ENCODE measurements at regions not wholly inside any gene's neighbourhood (a gene's known extent, or its start where the extent isn't known, plus 50 kb on each side); places are given as distances from the start of the nearest gene placed in this dataset.

DNA sequence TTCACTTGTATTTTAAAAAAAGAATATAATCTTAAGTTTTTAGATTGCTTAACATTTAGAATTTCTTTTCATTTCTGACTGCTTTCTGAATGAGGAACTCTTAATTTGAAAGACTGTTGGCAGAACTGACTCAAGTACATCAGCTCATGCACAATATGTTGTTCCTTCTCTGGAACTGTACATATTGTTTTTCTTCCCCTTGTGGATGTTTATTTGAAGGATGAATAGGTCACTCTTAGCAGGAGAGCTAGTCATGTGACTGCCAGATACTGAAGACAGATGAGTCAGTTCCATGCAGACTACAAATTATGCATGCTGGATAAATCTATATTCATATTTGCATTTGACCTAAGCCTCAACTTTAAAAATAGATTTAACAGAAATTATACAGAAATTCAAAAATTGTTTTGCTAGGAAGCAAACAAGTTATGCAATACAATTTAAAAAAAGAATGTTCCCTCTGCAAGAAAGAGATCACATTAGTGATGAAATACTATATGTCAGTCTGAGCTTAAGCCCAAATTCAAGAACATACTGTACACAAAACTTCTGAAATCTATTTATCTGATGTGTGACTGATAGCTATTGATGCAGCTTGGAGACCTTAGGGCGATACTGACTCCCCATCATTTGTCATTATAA, 1274.9 kb upstream of the GJE1 start:
- H3K27ac ChIP-seq = peak overlapping the region in 3 of 4 donors; percentile 58 to 67 (median 58)
- no peaks in the 10 kb centered on the region for H3K9me3 ChIP-seq
- no peak for DNase-seq
- TF ChIP-seq, protein P1, sequence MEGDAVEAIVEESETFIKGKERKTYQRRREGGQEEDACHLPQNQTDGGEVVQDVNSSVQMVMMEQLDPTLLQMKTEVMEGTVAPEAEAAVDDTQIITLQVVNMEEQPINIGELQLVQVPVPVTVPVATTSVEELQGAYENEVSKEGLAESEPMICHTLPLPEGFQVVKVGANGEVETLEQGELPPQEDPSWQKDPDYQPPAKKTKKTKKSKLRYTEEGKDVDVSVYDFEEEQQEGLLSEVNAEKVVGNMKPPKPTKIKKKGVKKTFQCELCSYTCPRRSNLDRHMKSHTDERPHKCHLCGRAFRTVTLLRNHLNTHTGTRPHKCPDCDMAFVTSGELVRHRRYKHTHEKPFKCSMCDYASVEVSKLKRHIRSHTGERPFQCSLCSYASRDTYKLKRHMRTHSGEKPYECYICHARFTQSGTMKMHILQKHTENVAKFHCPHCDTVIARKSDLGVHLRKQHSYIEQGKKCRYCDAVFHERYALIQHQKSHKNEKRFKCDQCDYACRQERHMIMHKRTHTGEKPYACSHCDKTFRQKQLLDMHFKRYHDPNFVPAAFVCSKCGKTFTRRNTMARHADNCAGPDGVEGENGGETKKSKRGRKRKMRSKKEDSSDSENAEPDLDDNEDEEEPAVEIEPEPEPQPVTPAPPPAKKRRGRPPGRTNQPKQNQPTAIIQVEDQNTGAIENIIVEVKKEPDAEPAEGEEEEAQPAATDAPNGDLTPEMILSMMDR (IDR thresholded peaks at IDR 0.05 in 4 of 5, conservative IDR thresholded peaks at IDR 0.05 in 1 of 5) = no peak
- no peak for TF ChIP-seq POLR2A (IDR thresholded peaks at IDR 0.05)
- no peaks in the 10 kb centered on the region for H3K36me3 ChIP-seq
- peaks cover 4 to 16% of the 10 kb centered on the region in 2 donors for H3K4me1 ChIP-seq
- peak; percentile 90 to 94 for ATAC-seq
- H3K27me3 ChIP-seq = no peaks in the 10 kb centered on the region
- intact Hi-C loops (cut with DNase I; ENCODE audit: low total_unique reads) (no loop called here), in situ Hi-C loops (cut with MboI; ENCODE audit: low sequenced_read_pairs in 4 of 4) (no loop called here)
- no peak overlapping the region for H3K4me3 ChIP-seq

DNA sequence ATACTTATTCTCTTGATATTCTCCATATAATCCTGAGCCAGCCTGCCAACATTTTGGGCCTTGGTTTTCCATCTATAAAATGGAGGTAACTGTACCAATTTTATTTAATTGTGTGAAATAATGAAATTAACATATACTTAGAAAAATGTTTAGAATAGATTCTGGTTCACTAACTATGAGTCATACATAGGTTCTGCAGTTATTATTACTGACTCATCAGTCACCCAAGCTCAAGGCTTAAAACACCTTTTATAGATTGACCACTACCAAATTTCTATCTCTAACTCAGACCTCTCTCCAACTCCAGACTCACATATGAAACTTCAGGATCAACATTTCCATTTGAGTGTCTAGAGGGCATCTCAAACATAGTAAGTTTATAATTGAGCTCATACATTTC, 1277.2 kb upstream of the GJE1 start:
- H3K27ac ChIP-seq = no peak overlapping the region
- DNase-seq (no peak), ATAC-seq (no peak)
- no peaks in the 10 kb centered on the region for H3K27me3 ChIP-seq
- no peaks in the 10 kb centered on the region for H3K36me3 ChIP-seq
- intact Hi-C loops (cut with DNase I; ENCODE audit: low total_unique reads) (no loop called here), in situ Hi-C loops (cut with MboI; ENCODE audit: low sequenced_read_pairs in 4 of 4) (no loop called here)
- no peak overlapping the region for H3K4me3 ChIP-seq
- H3K9me3 ChIP-seq = no peaks in the 10 kb centered on the region
- TF ChIP-seq POLR2A (IDR thresholded peaks at IDR 0.05) = no peak
- TF ChIP-seq, protein P1 (IDR thresholded peaks at IDR 0.05 in 4 of 5, conservative IDR thresholded peaks at IDR 0.05 in 1 of 5) = no peak
- peaks cover 4 to 16% of the 10 kb centered on the region in 2 donors for H3K4me1 ChIP-seq

DNA sequence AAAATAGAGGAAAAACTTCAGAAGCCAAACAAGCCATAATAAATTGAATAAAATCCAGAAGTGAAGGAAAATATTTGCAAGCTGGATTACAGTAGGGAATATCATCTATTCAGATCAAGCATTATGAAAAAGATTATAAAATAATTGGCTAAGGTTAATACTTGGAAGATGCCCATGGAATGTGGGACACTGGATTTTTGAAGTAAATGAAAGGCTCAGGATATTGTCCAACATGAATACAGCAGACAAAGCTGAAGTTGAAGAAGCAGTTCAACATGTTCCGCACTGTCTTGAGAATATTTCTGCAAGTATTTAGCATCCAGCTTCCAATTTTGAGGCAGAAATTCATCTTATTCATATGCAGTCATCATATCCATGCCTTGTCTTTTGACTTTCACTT, 1278.4 kb upstream of the GJE1 start:
- DNase-seq = no peak
- peak in 1 of 2 donors; percentile 29 for ATAC-seq
- peak overlapping the region in 2 of 4 donors; percentile 15 to 20 for H3K27ac ChIP-seq
- H3K27me3 ChIP-seq = no peaks in the 10 kb centered on the region
- H3K36me3 ChIP-seq = no peaks in the 10 kb centered on the region
- in situ Hi-C loops (cut with MboI; ENCODE audit: low sequenced_read_pairs in 4 of 4) (no loop called here), intact Hi-C loops (cut with DNase I; ENCODE audit: low total_unique reads) (no loop called here)
- peaks cover 4 to 16% of the 10 kb centered on the region in 2 donors for H3K4me1 ChIP-seq
- H3K9me3 ChIP-seq = no peaks in the 10 kb centered on the region
- no peak overlapping the region for H3K4me3 ChIP-seq
- TF ChIP-seq POLR2A (IDR thresholded peaks at IDR 0.05) = no peak
- TF ChIP-seq, protein P1 (IDR thresholded peaks at IDR 0.05 in 4 of 5, conservative IDR thresholded peaks at IDR 0.05 in 1 of 5) = no peak

DNA sequence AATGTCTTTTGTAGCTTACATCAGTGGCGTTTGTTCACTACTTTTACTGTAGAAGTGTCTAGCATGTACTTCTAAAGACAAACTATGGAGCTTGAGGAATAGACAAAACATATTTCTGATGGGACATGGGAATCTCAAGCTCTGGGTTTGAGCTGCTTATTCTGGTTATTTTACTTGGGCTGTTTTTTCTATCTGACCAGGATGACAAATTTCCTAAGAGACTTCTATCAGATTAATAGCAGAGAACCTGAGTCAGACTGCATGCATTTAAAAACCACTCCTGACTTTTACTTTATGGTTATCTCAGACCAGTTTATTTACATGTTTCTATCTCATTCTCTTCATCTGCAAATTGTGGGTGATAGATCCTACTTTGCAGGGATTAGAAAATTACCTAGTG, 1282.3 kb upstream of the GJE1 start:
- intact Hi-C loops (cut with DNase I; ENCODE audit: low total_unique reads) = no loop called here

More for the DNA sequence above, 1282.3 kb upstream of the GJE1 start:
- TF ChIP-seq POLR2A (IDR thresholded peaks at IDR 0.05) = no peak
- TF ChIP-seq, protein P1 (IDR thresholded peaks at IDR 0.05 in 4 of 5, conservative IDR thresholded peaks at IDR 0.05 in 1 of 5) = no peak
- ATAC-seq (no peak), DNase-seq (no peak)
- Histone ChIP-seq H3K27ac (no peak overlapping the region), H3K4me1 (no peaks in the 10 kb centered on the region), H3K4me3 (no peak overlapping the region), H3K36me3 (no peaks in the 10 kb centered on the region), H3K27me3 (no peaks in the 10 kb centered on the region), H3K9me3 (no peaks in the 10 kb centered on the region)
- in situ Hi-C loops (cut with MboI; ENCODE audit: low sequenced_read_pairs in 4 of 4) = no loop called here
